PFSK-1 (cell line): ENCODE measurements at regions not wholly inside any gene's neighbourhood (a gene's known extent, or its start where the extent isn't known, plus 50 kb on each side); places are given as distances from the start of the nearest gene placed in this dataset.

Experiments
- FOXP2 ChIP-seq: optimal IDR thresholded peaks from 2 replicates; pipeline ENCODE3; 2011; ENCODE audit warnings: borderline replicate concordance, control low read depth, inconsistent platforms; ENCODE audit not compliant: insufficient read depth; ENCODE audit errors: extremely low read length, extremely low read depth
- POLR2AphosphoS5 ChIP-seq: IDR thresholded peaks from 2 replicates; pipeline ENCODE4 v1.6.1; 2012; ENCODE audit warnings: low read depth, mild to moderate bottlenecking, control low read depth, low read length, moderate library complexity
- SIN3A ChIP-seq: IDR thresholded peaks from 2 replicates; pipeline ENCODE4 v1.6.1; 2012; ENCODE audit warnings: mild to moderate bottlenecking, low read length, moderate library complexity, borderline replicate concordance; ENCODE audit not compliant: insufficient read depth
- TAF1 ChIP-seq: IDR thresholded peaks from 2 replicates; pipeline ENCODE4 v1.6.1; 2012; ENCODE audit warnings: low read length, control low read depth, borderline replicate concordance; ENCODE audit not compliant: insufficient read depth
- TF ChIP-seq, protein P1 (sequence below), 2 experiments: IDR thresholded peaks; 2 replicates each; pipeline versions ENCODE4 v1.6.1 to v1.8.0; 2011 to 2012; ENCODE audit warnings: low read depth in 2 of 2, low read length in 2 of 2, control low read depth in 1 of 2, inconsistent platforms in 1 of 2, mild to moderate bottlenecking in 1 of 2, moderate library complexity in 1 of 2; ENCODE audit not compliant: insufficient read depth in 1 of 2

DNA sequence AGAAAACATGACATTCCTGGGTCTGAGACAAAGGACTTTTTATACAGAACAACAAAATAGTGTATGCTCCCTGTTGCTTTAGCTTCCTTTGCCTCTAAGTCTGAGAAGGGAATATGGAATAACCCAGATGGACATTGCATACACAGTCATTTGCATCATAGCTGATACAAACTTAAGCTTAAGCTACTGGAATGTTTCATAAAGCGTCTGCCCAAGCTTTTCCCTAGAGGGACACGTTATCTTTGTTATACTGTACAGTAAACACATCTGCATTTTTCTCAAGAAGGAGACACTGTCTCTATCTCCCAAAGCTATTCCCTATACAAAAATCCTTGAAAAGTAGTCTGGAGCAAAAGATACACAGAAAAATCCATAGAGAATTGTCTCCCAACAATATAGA lies 775.0 kb downstream of the DIPK2A start:
- no peak for TF ChIP-seq POLR2AphosphoS5
- TF ChIP-seq FOXP2, result no peak
- no peak for TF ChIP-seq TAF1
- TF ChIP-seq, protein P1, sequence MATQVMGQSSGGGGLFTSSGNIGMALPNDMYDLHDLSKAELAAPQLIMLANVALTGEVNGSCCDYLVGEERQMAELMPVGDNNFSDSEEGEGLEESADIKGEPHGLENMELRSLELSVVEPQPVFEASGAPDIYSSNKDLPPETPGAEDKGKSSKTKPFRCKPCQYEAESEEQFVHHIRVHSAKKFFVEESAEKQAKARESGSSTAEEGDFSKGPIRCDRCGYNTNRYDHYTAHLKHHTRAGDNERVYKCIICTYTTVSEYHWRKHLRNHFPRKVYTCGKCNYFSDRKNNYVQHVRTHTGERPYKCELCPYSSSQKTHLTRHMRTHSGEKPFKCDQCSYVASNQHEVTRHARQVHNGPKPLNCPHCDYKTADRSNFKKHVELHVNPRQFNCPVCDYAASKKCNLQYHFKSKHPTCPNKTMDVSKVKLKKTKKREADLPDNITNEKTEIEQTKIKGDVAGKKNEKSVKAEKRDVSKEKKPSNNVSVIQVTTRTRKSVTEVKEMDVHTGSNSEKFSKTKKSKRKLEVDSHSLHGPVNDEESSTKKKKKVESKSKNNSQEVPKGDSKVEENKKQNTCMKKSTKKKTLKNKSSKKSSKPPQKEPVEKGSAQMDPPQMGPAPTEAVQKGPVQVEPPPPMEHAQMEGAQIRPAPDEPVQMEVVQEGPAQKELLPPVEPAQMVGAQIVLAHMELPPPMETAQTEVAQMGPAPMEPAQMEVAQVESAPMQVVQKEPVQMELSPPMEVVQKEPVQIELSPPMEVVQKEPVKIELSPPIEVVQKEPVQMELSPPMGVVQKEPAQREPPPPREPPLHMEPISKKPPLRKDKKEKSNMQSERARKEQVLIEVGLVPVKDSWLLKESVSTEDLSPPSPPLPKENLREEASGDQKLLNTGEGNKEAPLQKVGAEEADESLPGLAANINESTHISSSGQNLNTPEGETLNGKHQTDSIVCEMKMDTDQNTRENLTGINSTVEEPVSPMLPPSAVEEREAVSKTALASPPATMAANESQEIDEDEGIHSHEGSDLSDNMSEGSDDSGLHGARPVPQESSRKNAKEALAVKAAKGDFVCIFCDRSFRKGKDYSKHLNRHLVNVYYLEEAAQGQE (IDR thresholded peaks at IDR 0.05; ENCODE audit: insufficient read depth in 1 of 2, low read depth in 2 of 2, low read length in 2 of 2), result no peak
- no peak for TF ChIP-seq SIN3A

GRCh38 chr3:144754076-144754783 lies 782.6 kb downstream of the DIPK2A start:
- TF ChIP-seq SIN3A, result no peak
- no peak for TF ChIP-seq FOXP2
- TF ChIP-seq, protein P1 (IDR thresholded peaks at IDR 0.05; ENCODE audit: insufficient read depth in 1 of 2, low read depth in 2 of 2, low read length in 2 of 2), result no peak
- TF ChIP-seq TAF1, result no peak
- TF ChIP-seq POLR2AphosphoS5, result no peak

GRCh38 chr3:144756704-144757440 lies 785.2 kb downstream of the DIPK2A start:
- TF ChIP-seq POLR2AphosphoS5, result no peak
- TF ChIP-seq FOXP2, result no peak
- TF ChIP-seq TAF1, result no peak

GRCh38 chr3:144760831-144761230 lies 789.2 kb downstream of the DIPK2A start:
- TF ChIP-seq, protein P1 (IDR thresholded peaks at IDR 0.05; ENCODE audit: insufficient read depth in 1 of 2, low read depth in 2 of 2, low read length in 2 of 2), result no peak
- TF ChIP-seq POLR2AphosphoS5, result no peak

- TF ChIP-seq TAF1 (no peak), FOXP2 (no peak), SIN3A (no peak), POLR2AphosphoS5 (no peak)
- TF ChIP-seq, protein P1 (IDR thresholded peaks at IDR 0.05; ENCODE audit: insufficient read depth in 1 of 2, low read depth in 2 of 2, low read length in 2 of 2), result no peak
Observed at GRCh38 chr3:144762091-144762490, 790.5 kb downstream of the DIPK2A start.
